Mesodermal cell (in vitro differentiated cells): ENCODE measurements at regions not wholly inside any gene's neighbourhood (a gene's known extent, or its start where the extent isn't known, plus 50 kb on each side); places are given as distances from the start of the nearest gene placed in this dataset.

Source experiments
- H3K27ac ChIP-seq: 2 replicates; pipeline ENCODE4 v1.7.0; 2013; ENCODE audit warnings: mild to moderate bottlenecking, low read depth, low read length, moderate library complexity; ENCODE audit not compliant: severe bottlenecking
- H3K36me3 ChIP-seq: 2 replicates; pipeline ENCODE4 v1.7.1; 2013; ENCODE audit warnings: mild to moderate bottlenecking, low read length, moderate library complexity; ENCODE audit not compliant: control insufficient read depth, insufficient read depth
- H3K4me1 ChIP-seq: one replicate; pipeline ENCODE4 v1.7.1; 2013; ENCODE audit warnings: mild to moderate bottlenecking, low read length; ENCODE audit not compliant: insufficient read depth, control insufficient read depth, poor library complexity, severe bottlenecking
- H3K4me3 ChIP-seq: 2 replicates; pipeline ENCODE4 v1.7.0; 2013; ENCODE audit warnings: low read length, control low read depth, mild to moderate bottlenecking; ENCODE audit not compliant: insufficient read depth, poor library complexity, severe bottlenecking; ENCODE audit errors: extremely low read depth
- H3K9me3 ChIP-seq: 2 replicates; pipeline ENCODE4 v1.7.1; 2013; ENCODE audit warnings: mild to moderate bottlenecking, low read length, moderate library complexity; ENCODE audit not compliant: control insufficient read depth
- WGBS, 2 experiments: methylation state at CpG; one replicate each; pipeline ENCODE4 v1.1.5; 2013; ENCODE audit warnings: missing lambda C conversion rate in 2 of 2; ENCODE audit not compliant: insufficient coverage in 2 of 2; 5-methylcytosine and 5-hydroxymethylcytosine counted together

DNA sequence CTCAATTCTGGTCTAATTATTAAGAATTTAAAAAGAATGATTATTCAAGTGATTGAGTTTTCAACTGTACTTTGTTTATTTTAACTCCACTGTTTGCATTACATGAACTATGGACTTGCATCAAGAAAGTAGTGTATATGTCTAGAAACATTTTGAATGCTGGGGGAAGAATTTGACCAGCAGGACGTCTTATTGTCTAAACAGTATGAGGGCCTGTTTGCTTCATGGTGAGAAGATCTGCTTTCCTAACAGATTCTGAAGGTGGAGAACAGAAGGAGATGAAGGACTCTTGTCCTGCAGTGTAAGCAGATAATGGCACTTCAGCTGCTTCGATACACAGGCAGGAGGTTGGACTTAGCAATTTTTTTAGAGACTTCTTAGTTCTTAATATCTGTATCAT lies 176.0 kb downstream of the DACT1 start:
- Histone ChIP-seq H3K4me1 (peaks cover 3% of the 10 kb centered on the region), H3K9me3 (peaks cover 4% of the 10 kb centered on the region), H3K27ac (no peak overlapping the region), H3K4me3 (no peak overlapping the region), H3K36me3 (no peaks in the 10 kb centered on the region)
- WGBS, 2 experiments, result 75 to 90% methylated on average over 1 of the region's 2 CpGs

GRCh38 chr14:58814466-58814865 lies 176.7 kb downstream of the DACT1 start:
- no peaks in the 10 kb centered on the region for H3K36me3 ChIP-seq
- 100% methylated on average over 1 to 3 of the region's 3 CpGs for WGBS, 2 experiments
- no peak overlapping the region for H3K27ac ChIP-seq
- no peak overlapping the region for H3K4me3 ChIP-seq
- H3K9me3 ChIP-seq, result peaks cover 4% of the 10 kb centered on the region
- H3K4me1 ChIP-seq, result peaks cover 3% of the 10 kb centered on the region

GRCh38 chr14:58815161-58815701 lies 177.5 kb downstream of the DACT1 start:
- Histone ChIP-seq H3K9me3 (peaks cover 4% of the 10 kb centered on the region), H3K27ac (no peak overlapping the region), H3K36me3 (no peaks in the 10 kb centered on the region), H3K4me1 (peaks cover 3% of the 10 kb centered on the region), H3K4me3 (no peak overlapping the region)
- WGBS, 2 experiments, result 50 to 67% methylated on average over 1 to 2 of the region's 2 CpGs

DNA sequence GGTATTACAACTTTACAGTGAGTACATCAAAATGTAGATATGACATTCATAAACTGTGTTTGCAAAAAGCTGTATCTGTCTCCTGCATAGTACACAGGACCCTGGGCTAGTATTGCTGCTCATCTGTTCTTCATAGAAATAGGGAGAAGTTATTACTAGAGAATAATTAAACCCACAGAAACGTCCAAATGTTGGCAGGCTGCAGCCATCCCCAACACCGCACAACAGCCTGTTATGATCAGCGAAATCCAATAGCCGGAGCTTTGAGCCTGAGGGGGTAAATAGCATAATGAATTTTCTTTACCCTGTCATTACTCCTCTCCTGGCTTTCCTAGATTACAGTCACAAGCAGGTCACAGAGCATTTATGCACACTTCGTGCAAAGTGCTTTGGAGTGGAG lies 178.0 kb downstream of the DACT1 start:
- peaks cover 3% of the 10 kb centered on the region for H3K4me1 ChIP-seq
- H3K9me3 ChIP-seq, result peaks cover 4% of the 10 kb centered on the region
- 23% methylated on average over 4 of the region's 5 CpGs; no CpG with 5 or more reads in 1 of the 2 experiments for WGBS, 2 experiments
- H3K4me3 ChIP-seq, result no peak overlapping the region
- H3K27ac ChIP-seq, result no peak overlapping the region
- H3K36me3 ChIP-seq, result no peaks in the 10 kb centered on the region

DNA sequence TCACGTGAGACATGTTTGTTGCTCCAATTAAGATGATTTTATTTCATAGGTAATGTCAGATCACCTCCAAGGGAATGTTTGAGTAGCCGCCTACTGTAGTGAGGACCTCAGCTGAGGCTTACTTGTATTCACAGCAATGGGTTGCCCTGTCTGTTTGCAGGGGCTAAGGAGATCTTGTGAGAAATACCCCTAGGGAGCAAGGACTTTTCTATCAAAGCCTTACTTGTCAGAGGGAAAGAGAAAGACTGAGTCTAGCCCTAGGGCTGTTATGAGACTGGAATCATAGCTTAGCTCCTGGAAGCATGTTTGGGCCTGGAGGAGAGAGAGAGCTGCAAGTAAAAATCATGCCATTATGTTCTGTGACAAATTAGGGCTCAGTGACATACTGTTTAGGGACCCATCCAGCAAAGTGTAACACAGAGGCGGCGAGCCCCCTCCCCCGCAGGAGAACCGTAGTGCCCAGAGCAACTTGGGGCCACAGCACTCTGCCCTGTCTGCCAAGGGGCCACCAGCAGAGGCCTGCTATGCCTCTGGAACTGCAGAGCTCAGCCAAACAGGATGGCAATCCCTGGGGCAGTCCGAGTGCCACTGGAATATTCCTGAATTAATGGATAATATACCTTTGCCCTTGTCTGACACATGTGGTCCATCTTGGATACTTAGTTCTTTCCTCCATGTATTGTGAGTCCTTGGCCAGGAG lies 178.8 kb downstream of the DACT1 start:
- Histone ChIP-seq H3K27ac (no peak overlapping the region), H3K9me3 (peaks cover 4% of the 10 kb centered on the region), H3K4me1 (peaks cover 3% of the 10 kb centered on the region), H3K36me3 (no peaks in the 10 kb centered on the region), H3K4me3 (no peak overlapping the region)
- WGBS, 2 experiments, result 97 to 100% methylated on average over 5 to 7 of the region's 7 CpGs

GRCh38 chr14:58817846-58818245 lies 180.1 kb downstream of the DACT1 start:
- no peaks in the 10 kb centered on the region for H3K4me1 ChIP-seq
- no peak overlapping the region for H3K27ac ChIP-seq
- 100% methylated on average over 1 of the region's 1 CpG for WGBS, 2 experiments
- no peaks in the 10 kb centered on the region for H3K36me3 ChIP-seq
- H3K4me3 ChIP-seq, result no peak overlapping the region
- H3K9me3 ChIP-seq, result peaks cover 4% of the 10 kb centered on the region

DNA sequence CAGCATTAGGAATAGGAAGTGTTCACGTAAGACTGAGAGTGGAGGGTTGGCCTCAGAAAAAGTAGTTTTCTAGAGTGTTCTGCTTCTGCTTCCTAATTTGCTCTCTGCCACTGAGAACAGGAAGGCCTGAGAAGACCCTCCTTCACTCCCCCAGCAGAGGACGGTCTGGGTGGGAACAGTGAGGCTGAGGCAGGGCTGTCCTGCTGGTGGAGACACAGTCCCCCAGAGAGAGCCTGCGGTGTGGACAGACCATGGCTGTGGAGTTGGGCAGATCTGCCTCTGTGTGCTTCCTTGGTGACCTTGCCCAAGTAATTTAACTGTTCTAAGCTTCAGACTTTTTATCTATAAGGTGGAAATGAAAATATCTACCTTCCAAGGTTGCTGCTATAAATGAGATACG lies 182.3 kb downstream of the DACT1 start:
- Histone ChIP-seq H3K4me3 (no peak overlapping the region), H3K4me1 (no peaks in the 10 kb centered on the region), H3K9me3 (no peaks in the 10 kb centered on the region), H3K36me3 (no peaks in the 10 kb centered on the region), H3K27ac (no peak overlapping the region)
- 100% methylated on average over 1 of the region's 4 CpGs; no CpG with 5 or more reads in 1 of the 2 experiments for WGBS, 2 experiments

DNA sequence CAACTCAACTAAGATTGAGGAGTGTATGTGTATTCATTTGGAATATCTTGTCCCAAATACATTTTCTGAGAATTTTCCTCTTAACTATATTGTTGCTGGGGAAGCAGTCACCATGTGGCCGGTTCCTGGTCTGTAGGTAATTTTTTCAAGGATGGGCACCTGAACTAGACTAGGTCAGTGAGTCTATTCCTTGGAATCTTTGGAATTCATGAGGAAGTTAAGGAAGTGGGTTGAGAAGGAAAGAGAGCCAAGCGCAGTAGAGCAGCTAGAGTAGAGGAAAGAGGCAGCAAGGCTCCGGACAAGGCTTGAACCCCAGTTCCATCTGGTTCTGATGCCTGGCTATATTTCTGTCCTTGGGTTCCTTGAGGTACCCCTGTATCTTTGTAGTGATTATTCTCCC lies 183.7 kb downstream of the DACT1 start:
- Histone ChIP-seq H3K27ac (no peak overlapping the region), H3K4me3 (no peak overlapping the region), H3K4me1 (no peaks in the 10 kb centered on the region), H3K36me3 (no peaks in the 10 kb centered on the region), H3K9me3 (no peaks in the 10 kb centered on the region)
- WGBS, 2 experiments, result 84 to 100% methylated on average over 2 to 3 of the region's 3 CpGs

DNA sequence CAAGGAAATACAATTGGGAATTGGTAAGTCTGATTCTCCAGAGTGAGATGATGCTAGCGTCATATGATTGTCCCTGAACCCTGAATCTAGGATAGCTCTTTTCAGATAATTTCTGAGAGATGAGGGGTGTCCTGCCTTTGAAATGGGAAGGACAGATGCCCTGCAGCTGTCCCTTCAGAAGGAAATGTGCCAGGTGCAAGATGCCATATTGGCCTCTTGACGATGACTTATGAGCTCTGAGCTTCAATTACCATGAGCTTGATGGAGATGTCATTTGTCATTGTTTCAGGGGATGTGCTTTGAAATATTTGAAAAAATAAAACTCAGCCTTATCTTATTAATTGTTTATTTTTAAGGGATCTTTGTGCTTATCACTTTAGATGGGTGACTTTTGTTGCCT lies 185.1 kb downstream of the DACT1 start:
- Histone ChIP-seq H3K9me3 (peaks cover 5% of the 10 kb centered on the region), H3K36me3 (no peaks in the 10 kb centered on the region), H3K4me1 (no peaks in the 10 kb centered on the region), H3K27ac (no peak overlapping the region), H3K4me3 (no peak overlapping the region)
- WGBS, 2 experiments, result 90 to 100% methylated on average over 2 of the region's 2 CpGs

GRCh38 chr14:58823312-58823711 lies 185.6 kb downstream of the DACT1 start:
- H3K4me3 ChIP-seq, result no peak overlapping the region
- WGBS, 2 experiments, result 100% methylated on average over 1 of the region's 2 CpGs; no CpG with 5 or more reads in 1 of the 2 experiments
- H3K9me3 ChIP-seq, result peaks cover 5% of the 10 kb centered on the region
- no peak overlapping the region for H3K27ac ChIP-seq
- H3K4me1 ChIP-seq, result no peaks in the 10 kb centered on the region
- H3K36me3 ChIP-seq, result no peaks in the 10 kb centered on the region

DNA sequence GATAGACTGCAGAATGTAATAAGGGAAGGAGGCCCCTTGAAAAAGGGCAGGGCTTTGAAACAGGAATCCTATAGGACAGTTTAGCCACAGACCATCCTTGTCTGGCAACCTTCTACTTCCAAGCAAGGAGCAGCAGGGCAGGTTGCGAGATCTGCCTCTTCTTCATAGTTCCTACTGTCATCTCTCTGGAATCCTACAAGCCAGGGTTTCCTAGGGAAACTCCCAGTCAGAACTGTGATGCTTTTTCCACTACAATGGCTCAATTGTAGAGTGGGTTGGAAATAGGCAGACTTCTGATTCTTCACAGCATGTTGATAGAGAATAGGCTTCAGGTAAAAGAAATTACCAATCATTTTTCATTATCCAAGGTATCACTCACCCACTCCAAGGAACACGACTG lies 186.3 kb downstream of the DACT1 start:
- 100% methylated on average over 1 of the region's 2 CpGs; no CpG with 5 or more reads in 1 of the 2 experiments for WGBS, 2 experiments
- Histone ChIP-seq H3K4me3 (no peak overlapping the region), H3K4me1 (no peaks in the 10 kb centered on the region), H3K36me3 (no peaks in the 10 kb centered on the region), H3K27ac (no peak overlapping the region), H3K9me3 (peaks cover 5% of the 10 kb centered on the region)
